ENCODE measurements at regions not wholly inside any gene's neighbourhood (a gene's known extent, or its start where the extent isn't known, plus 50 kb on each side); places are given as distances from the start of the nearest gene placed in this dataset.
A peak's percentile ranks its signal among the peaks of the same experiment; 100 is the strongest.

GRCh38 chr12:119245904-119246494 lies 67.3 kb downstream of the HSPB8 start:
- no peak for DNase-seq (ENCODE audit: low spot score)

- no peak for DNase-seq (ENCODE audit: low spot score)
Measured at GRCh38 chr12:119247007-119247719, 68.4 kb downstream of the HSPB8 start.

- no peak for DNase-seq (ENCODE audit: low spot score)
Measured at GRCh38 chr12:119247720-119248043, 69.0 kb downstream of the HSPB8 start.

GRCh38 chr12:119249383-119250155 lies 70.8 kb downstream of the HSPB8 start:
- DNase-seq (ENCODE audit: low spot score), result no peak

- no peak for DNase-seq (ENCODE audit: low spot score)
Measured at GRCh38 chr12:119255314-119255713, 76.6 kb downstream of the HSPB8 start.

- peak; percentile 59 for DNase-seq (ENCODE audit: low spot score)
Measured at GRCh38 chr12:119258149-119258548, 76.4 kb upstream of the CCDC60 start.

- DNase-seq (ENCODE audit: low spot score), result no peak
Measured at GRCh38 chr12:119258556-119258955, 76.0 kb upstream of the CCDC60 start.

- DNase-seq (ENCODE audit: low spot score), result no peak
Measured at GRCh38 chr12:119259484-119259883, 75.0 kb upstream of the CCDC60 start.

GRCh38 chr12:119262388-119262787 lies 72.1 kb upstream of the CCDC60 start:
- DNase-seq (ENCODE audit: low spot score), result no peak

- no peak for DNase-seq (ENCODE audit: low spot score)
Measured at GRCh38 chr12:119263466-119263865, 71.1 kb upstream of the CCDC60 start.

- DNase-seq (ENCODE audit: low spot score), result no peak
Measured at GRCh38 chr12:119266963-119267362, 67.6 kb upstream of the CCDC60 start.

- no peak for DNase-seq (ENCODE audit: low spot score)
Measured at GRCh38 chr12:119274636-119275065, 59.9 kb upstream of the CCDC60 start.

GRCh38 chr12:119283310-119283709 lies 51.2 kb upstream of the CCDC60 start:
- DNase-seq (ENCODE audit: low spot score), result no peak

Measured in SK-N-DZ (cell line).